ENCODE measurements at regions not wholly inside any gene's neighbourhood (a gene's known extent, or its start where the extent isn't known, plus 50 kb on each side); places are given as distances from the start of the nearest gene placed in this dataset.

DNA sequence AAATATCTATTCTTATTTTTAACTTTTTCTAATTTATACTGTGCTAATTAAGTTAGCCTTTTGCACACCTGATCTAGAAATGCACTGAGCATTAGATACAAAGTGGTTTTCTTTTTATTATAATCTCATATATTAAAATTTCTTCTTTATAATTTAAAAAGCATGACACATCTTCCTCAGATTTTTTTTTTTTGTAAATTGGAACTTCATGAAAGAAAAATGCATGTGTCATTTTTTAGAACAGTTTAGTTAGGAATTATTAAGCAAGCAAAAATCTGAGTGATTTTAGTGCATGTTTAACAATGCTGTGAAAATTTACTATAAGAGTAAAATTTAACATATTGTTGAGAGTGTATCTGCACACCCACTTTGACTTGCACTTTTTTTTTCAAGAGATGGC, 367.9 kb downstream of the TFEC start:
- no peak for TF ChIP-seq POLR2A (IDR thresholded peaks at IDR 0.05)
- TF ChIP-seq, protein P1, sequence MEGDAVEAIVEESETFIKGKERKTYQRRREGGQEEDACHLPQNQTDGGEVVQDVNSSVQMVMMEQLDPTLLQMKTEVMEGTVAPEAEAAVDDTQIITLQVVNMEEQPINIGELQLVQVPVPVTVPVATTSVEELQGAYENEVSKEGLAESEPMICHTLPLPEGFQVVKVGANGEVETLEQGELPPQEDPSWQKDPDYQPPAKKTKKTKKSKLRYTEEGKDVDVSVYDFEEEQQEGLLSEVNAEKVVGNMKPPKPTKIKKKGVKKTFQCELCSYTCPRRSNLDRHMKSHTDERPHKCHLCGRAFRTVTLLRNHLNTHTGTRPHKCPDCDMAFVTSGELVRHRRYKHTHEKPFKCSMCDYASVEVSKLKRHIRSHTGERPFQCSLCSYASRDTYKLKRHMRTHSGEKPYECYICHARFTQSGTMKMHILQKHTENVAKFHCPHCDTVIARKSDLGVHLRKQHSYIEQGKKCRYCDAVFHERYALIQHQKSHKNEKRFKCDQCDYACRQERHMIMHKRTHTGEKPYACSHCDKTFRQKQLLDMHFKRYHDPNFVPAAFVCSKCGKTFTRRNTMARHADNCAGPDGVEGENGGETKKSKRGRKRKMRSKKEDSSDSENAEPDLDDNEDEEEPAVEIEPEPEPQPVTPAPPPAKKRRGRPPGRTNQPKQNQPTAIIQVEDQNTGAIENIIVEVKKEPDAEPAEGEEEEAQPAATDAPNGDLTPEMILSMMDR (IDR thresholded peaks at IDR 0.05): no peak
